ENCODE measurements at regions not wholly inside any gene's neighbourhood (a gene's known extent, or its start where the extent isn't known, plus 50 kb on each side); places are given as distances from the start of the nearest gene placed in this dataset.
A peak's percentile ranks its signal among the peaks of the same experiment; 100 is the strongest.
"Not testable (repeated sequence)": the region's sequence is repeated elsewhere in the genome, so short reads cannot be mapped to it uniquely, and the experiment has no call there.

GRCh38 chr16:21534561-21534960 is 64.8 kb upstream of the METTL9 start:
- intact Hi-C loops (cut with DNase I); H3K27me3 ChIP-seq; H3K4me1 ChIP-seq; H3K36me3 ChIP-seq; H3K27ac ChIP-seq; H3K9me3 ChIP-seq; H3K4me3 ChIP-seq; DNase-seq: not testable (repeated sequence)
- 83 to 86% methylated on average over 6 to 7 of the region's 7 CpGs for WGBS, 2 donors

DNA sequence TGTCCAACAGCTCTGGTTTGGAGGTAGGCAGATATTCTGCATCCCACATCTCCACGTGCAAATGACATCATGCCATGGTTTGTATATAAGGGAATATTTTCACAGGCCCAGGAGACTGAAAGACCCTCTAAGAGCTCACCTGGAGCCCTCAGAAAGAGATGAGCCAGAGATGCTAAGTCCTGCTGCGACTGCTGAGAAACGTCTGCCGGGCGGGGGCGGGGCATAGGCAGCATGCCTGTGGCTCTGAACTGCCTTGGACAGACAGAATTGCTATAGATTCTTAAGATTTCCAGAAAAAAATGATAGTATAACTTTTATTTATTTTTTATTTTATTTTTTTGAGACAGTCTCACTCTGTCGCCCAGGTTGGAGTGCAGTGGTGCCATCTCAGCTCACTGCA is 64.2 kb upstream of the METTL9 start:
- H3K9me3 ChIP-seq; DNase-seq; H3K36me3 ChIP-seq; H3K27me3 ChIP-seq; H3K27ac ChIP-seq; intact Hi-C loops (cut with DNase I); H3K4me3 ChIP-seq; H3K4me1 ChIP-seq: not testable (repeated sequence)
- 85 to 97% methylated on average over 5 of the region's 7 CpGs for WGBS, 2 donors

DNA sequence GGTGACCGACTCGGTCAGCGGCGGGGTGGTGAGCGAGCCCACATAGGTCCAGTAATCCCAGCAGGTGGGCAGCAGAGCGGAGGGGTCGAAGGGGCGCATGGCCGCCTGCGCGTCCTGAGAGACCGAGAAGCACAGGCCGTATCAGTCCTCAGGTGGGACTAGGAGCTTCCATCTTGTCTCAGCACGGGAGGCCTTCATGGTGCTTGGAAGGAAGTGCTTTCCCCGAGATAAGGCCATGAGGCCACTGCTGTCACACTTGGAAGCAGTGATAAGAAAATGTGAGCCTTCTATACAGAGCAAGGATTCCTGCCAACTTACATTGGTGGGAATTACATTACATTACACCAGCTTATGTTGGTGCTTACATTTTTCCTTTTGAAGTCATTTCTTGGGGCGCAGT is 62.6 kb upstream of the METTL9 start:
- H3K4me1 ChIP-seq; H3K27ac ChIP-seq; H3K27me3 ChIP-seq; H3K9me3 ChIP-seq; intact Hi-C loops (cut with DNase I); H3K36me3 ChIP-seq; H3K4me3 ChIP-seq; DNase-seq: not testable (repeated sequence)
- WGBS, 2 donors, result 78 to 92% methylated on average over 5 to 10 of the region's 16 CpGs

GRCh38 chr16:21537598-21537997 is 61.8 kb upstream of the METTL9 start:
- H3K4me1 ChIP-seq; H3K4me3 ChIP-seq; intact Hi-C loops (cut with DNase I); H3K27me3 ChIP-seq; H3K9me3 ChIP-seq; DNase-seq; H3K27ac ChIP-seq; H3K36me3 ChIP-seq: not testable (repeated sequence)
- 94 to 96% methylated on average over 8 of the region's 8 CpGs for WGBS, 2 donors

DNA sequence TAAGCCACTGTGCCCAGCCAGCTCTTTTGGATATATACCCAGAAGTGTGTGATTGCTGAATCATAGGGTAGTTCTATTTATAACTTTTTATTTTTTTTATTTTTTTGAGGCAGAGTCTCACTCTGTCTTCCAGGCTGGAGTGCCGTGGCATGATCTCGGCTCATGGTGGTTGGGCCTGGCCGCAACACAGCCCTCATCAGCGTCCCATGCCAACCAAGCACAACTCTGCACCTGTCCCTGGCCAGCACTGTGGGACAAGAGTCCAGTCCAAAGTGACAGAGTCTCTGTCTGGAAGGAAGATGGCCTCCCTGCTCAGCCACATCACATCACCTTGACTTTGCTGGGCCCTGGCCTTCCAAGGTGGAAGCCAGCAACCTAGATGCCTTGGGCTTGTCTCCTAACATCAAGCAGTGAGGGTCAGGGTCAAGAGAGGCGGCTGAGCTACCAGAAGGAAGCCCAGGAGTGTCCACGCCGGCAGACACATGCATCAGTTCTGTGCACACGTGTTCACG is 60.2 kb upstream of the METTL9 start:
- 74 to 81% methylated on average over 7 to 8 of the region's 9 CpGs for WGBS, 2 donors
- H3K4me3 ChIP-seq; H3K9me3 ChIP-seq; H3K27ac ChIP-seq; DNase-seq; H3K36me3 ChIP-seq; intact Hi-C loops (cut with DNase I); H3K27me3 ChIP-seq: not testable (repeated sequence)
- H3K4me1 ChIP-seq, result peaks cover 0 to 11% (median 0%) of the 10 kb centered on the region in 3 donors

DNA sequence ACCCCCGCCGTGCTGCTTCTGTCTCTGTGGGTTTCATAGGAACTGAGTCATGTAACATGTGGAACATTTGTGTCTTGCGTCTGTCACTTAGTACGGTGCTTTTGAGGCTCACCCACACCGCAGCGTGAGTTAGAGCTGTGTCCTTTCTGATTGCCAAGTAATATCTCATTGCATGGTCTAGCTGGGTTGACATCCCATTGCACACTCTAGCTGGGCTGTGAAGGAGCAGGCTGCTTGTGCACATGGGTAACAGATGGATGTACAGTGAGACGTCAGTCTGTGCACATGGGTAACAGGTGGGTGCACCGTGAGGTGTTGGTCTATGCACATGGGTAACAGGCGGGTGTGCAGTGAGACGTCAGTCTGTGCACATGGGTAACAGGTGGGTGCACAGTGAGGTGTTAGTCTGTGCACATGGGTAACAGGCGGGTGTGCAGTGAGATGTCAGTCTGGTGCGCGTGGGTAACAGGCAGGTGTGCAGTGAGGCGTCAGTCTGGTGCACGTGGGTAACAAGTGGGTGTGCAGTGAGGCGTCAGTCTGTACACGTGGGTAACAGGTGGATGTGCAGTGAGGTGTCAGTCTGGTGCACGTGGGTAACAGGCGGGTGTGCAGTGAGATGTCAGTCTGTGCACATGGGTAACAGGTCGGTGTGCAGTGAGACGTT is 58.5 kb upstream of the METTL9 start:
- H3K9me3 ChIP-seq; intact Hi-C loops (cut with DNase I); H3K27me3 ChIP-seq; H3K36me3 ChIP-seq; DNase-seq; H3K4me3 ChIP-seq: not testable (repeated sequence)
- Histone ChIP-seq H3K27ac (peak overlapping the region in 1 of 4 donors; percentile 36), H3K4me1 (peaks cover 0 to 11% (median 0%) of the 10 kb centered on the region in 3 donors)
- WGBS, 2 donors, result 61 to 78% methylated on average over 18 to 21 of the region's 21 CpGs

DNA sequence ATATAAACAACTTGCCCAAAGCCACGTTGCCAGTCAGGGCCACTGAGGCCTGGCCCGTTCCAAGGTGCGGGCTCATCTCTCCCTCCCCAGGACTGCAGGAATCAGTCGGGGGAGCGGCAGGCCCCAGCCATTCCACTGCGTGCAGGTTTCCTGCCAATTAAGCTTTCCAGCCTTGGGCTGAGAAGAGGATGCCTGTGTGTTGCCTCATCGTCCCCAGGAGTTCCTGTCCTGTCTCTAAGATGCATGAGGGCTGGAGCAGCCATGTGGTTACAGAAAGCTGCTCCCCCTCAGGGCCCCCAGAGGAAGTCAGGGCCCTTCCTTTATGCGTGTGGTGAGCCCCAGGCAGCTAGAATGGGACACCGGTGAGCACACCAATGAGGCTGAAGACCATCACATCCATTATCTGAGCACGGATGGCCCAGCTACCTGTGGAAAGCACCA is 57.7 kb upstream of the METTL9 start:
- intact Hi-C loops (cut with DNase I); H3K27me3 ChIP-seq; H3K9me3 ChIP-seq; H3K36me3 ChIP-seq; DNase-seq; H3K4me3 ChIP-seq: not testable (repeated sequence)
- Histone ChIP-seq H3K4me1 (peaks cover 0 to 11% (median 0%) of the 10 kb centered on the region in 3 donors), H3K27ac (peak overlapping the region in 1 of 4 donors; percentile 36)
- WGBS, 2 donors, result 60 to 68% methylated on average over 7 of the region's 10 CpGs

- H3K27me3 ChIP-seq; H3K27ac ChIP-seq; intact Hi-C loops (cut with DNase I); H3K9me3 ChIP-seq; H3K4me3 ChIP-seq; H3K36me3 ChIP-seq; DNase-seq: not testable (repeated sequence)
- WGBS, 2 donors, result 72 to 85% methylated on average over 10 to 12 of the region's 15 CpGs
- H3K4me1 ChIP-seq, result peaks cover 0 to 11% (median 0%) of the 10 kb centered on the region in 3 donors
Measured at GRCh38 chr16:21542075-21542474, 57.3 kb upstream of the METTL9 start.

DNA sequence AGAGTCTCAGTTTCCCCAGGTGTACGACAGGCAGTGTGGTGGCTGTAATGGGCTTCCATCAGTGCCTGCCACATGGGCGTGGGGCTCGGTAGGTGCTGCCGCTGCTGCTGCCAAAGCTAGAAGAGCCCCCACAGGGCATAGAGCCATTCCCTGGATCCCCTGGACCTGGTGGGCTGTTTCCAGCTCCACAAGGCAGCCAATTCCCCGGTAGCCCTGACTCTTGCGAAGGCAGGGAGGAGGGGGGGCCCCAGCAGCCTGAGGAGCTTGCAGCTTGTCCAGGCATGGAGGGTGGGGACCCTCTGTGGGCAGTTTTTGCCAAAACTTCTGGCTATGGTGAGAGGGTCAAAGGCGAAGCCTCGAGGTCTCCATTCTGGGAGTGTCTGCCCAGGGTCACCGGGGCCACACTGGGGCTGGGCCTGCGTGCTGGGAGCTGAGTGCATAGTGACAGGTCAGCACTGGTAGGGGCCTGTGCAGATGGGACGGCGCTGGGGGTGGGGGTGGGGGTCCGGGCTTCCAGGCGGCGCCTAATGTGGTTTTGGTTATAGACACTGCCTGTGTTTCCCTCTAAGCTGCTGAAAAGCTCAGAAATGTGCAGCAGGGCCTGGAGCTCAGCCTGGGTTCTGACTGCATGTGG is 56.8 kb upstream of the METTL9 start:
- intact Hi-C loops (cut with DNase I); H3K36me3 ChIP-seq; H3K4me3 ChIP-seq; H3K27ac ChIP-seq; DNase-seq; H3K27me3 ChIP-seq; H3K9me3 ChIP-seq: not testable (repeated sequence)
- WGBS, 2 donors, result no CpG with 5 or more reads among the region's 15 CpGs
- peaks cover 0 to 11% (median 0%) of the 10 kb centered on the region in 3 donors for H3K4me1 ChIP-seq

DNA sequence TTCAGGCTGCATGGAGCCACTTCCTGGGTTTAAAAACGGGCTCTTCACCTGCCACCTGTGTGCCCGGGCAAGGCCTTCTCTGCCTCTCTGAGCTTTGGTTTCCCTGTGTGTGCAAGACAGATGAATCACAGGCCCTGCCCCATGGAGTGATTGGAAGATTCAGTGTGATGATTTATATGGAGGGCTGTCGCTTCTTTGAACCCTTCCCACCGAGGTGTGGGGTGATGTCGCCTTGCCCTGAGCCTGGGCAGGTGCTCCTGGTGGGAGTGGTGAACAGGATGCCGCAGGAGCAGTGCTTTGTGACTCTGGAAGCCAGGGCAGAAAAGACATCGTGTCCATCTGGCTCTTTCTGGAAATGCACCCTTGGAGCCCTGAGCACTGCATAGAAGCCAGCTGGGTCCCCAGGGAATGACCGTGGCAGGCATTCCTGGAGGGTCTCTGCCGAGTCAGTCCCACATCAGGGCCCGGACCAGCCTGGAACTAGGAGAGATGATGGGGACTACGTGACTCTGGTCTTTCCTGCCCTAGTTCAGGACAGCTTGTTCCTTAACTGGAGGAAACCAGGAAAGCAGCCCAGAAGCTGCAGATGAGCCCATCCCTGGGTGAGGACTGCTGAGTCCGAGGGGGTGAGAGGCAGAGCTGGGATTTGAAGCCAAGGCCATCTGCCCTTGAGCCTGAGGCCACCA is 56.1 kb upstream of the METTL9 start:
- H3K27me3 ChIP-seq; intact Hi-C loops (cut with DNase I); H3K4me3 ChIP-seq; H3K36me3 ChIP-seq; H3K27ac ChIP-seq; H3K9me3 ChIP-seq; DNase-seq: not testable (repeated sequence)
- peaks cover 0 to 11% (median 0%) of the 10 kb centered on the region in 3 donors for H3K4me1 ChIP-seq
- WGBS, 2 donors, result 68 to 71% methylated on average over 7 to 8 of the region's 12 CpGs

DNA sequence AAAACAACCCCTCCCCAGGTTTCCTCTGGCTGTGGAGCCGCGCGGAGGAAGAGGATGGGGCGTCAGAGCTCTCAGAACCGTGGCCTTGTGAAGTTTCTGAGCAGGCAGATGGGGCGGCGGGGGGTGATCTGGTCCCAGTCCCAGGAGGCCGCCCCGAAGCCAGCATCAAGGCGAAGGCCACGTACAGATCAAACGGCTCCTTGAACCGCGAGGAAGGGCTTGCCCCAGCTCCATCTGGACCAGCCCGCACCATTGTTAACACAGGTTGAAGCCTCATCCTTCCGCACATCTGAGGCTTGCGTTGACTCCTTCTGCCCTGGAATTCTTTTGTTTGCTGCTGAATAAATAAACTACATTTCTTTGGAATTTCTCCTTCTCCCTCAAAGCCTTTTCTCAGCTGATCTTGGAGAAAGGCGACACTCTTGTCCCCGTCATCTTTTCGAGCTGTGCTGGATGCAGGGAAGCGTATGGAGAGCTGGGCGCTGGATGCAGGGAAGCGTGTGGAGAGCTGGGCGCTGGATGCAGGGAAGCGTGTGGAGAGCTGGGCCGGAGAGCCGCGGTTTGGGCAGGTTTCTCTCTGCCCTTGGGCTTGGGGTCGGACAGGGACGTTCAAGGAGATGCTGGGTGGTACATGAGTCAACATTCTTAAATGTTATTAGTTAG is 53.6 kb upstream of the METTL9 start:
- 69 to 70% methylated on average over 24 to 28 of the region's 30 CpGs for WGBS, 2 donors
- H3K27me3 ChIP-seq; H3K27ac ChIP-seq; H3K4me3 ChIP-seq; H3K36me3 ChIP-seq; intact Hi-C loops (cut with DNase I); DNase-seq; H3K9me3 ChIP-seq: not testable (repeated sequence)
- peaks cover 0 to 11% (median 0%) of the 10 kb centered on the region in 3 donors for H3K4me1 ChIP-seq

DNA sequence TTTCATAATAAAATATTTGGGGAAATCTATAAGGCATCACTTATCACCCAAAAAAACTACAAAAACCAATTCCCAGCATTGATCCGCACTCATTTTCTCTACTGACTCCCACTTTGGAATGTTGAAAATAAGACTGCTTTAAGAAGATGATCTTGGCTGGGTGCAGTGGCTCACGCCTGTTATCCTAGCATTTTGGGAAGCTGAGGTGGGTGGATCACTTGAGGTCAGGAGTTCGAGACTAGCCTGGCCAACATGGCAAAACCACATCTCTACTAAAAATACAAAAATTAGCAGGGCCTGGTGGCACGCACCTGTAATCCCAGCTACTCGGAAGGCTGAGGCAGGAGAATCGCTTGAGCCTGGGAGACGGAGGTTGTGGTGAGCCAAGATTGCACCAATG is 50.0 kb upstream of the METTL9 start:
- H3K27me3 ChIP-seq; H3K36me3 ChIP-seq; H3K4me1 ChIP-seq; H3K9me3 ChIP-seq; intact Hi-C loops (cut with DNase I); DNase-seq; H3K27ac ChIP-seq; H3K4me3 ChIP-seq: not testable (repeated sequence)
- 93 to 100% methylated on average over 1 to 3 of the region's 7 CpGs for WGBS, 2 donors

Data from esophagus squamous epithelium (tissue), 5 donors.